ENCODE measurements at regions not wholly inside any gene's neighbourhood (a gene's known extent, or its start where the extent isn't known, plus 50 kb on each side); places are given as distances from the start of the nearest gene placed in this dataset.

DNA sequence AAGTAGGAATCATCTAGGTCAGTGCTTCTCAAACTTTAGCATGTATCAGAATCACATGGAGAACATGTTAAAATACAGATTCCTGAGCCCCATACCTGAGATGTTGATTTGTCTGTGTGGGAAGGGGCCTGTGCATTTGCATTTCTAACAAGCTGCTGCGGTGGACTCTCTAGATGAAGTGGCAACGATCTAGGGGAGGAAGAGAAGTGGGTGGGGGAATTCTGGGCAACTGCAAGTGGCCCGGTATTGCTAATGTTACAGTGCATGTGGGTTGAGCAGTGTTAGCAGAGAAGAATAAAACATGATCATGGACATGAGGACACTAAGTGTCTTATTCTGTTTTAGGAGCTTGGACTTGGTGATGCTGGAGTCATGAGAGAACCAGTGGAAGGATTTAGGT, 329.0 kb downstream of the OLFM4 start:
- no peak overlapping the region for H2AFZ ChIP-seq (ENCODE audit: low read length)
- no peaks in the 10 kb centered on the region for H3K79me2 ChIP-seq (ENCODE audit: insufficient read depth, low read length)
- H3K23me2 ChIP-seq (ENCODE audit: insufficient read length, low read depth, low read length, poor library complexity, severe bottlenecking) = no peaks in the 10 kb centered on the region
- H3T11ph ChIP-seq (ENCODE audit: low read length) = no peak overlapping the region
- H3K14ac ChIP-seq (ENCODE audit: insufficient read depth, low read length) = no peak overlapping the region
- H2BK12ac ChIP-seq (ENCODE audit: insufficient read length, low read depth, low read length) = no peak overlapping the region
- no peak overlapping the region for H3K18ac ChIP-seq (ENCODE audit: insufficient read length, low read depth, low read length)
- H3K4me2 ChIP-seq (ENCODE audit: insufficient read depth, insufficient read length, low read length) = no peak overlapping the region
- no peak overlapping the region for H3K9ac ChIP-seq (ENCODE audit: extremely low read depth, insufficient read length, low read length)
- WGBS (ENCODE audit: extremely low coverage, insufficient read length, low lambda C conversion rate) = no CpG with 5 or more reads among the region's 3 CpGs
- H3K9me3 ChIP-seq (ENCODE audit: control insufficient read depth, low read depth, low read length) = no peaks in the 10 kb centered on the region
- Mint-ChIP-seq H3K27ac (no peak overlapping the region), H3K27me3 (ENCODE audit: low read depth) (peaks cover 36% of the 10 kb centered on the region), H3K9me3 (no peaks in the 10 kb centered on the region), H3K36me3 (ENCODE audit: insufficient read depth in 1 of 3, low read depth in 3 of 3) (no peaks in the 10 kb centered on the region), H3K4me1 (peaks cover 18 to 22% of the 10 kb centered on the region in 2 experiments), H3K4me3 (no peak overlapping the region)
- no peak overlapping the region for H4K8ac ChIP-seq (replicated peaks; ENCODE audit: insufficient read length, low read depth, low read length)
- no peak overlapping the region for H4K91ac ChIP-seq (ENCODE audit: insufficient read length, low read depth, low read length)
- no peak overlapping the region for H2BK20ac ChIP-seq (ENCODE audit: low read depth, low read length, poor library complexity, severe bottlenecking)
- H3K27me3 ChIP-seq (ENCODE audit: insufficient read depth, low read length) = no peaks in the 10 kb centered on the region
- H2BK5ac ChIP-seq (ENCODE audit: insufficient read length, low read length) = no peak overlapping the region
- no peak overlapping the region for H2AK5ac ChIP-seq (ENCODE audit: insufficient read length, low read length)
- H3K56ac ChIP-seq (ENCODE audit: insufficient read length, low read depth, low read length) = no peak overlapping the region
- H2BK15ac ChIP-seq (ENCODE audit: low read depth, low read length) = no peak overlapping the region
- H3K23ac ChIP-seq (ENCODE audit: insufficient read length, low read depth, low read length) = no peak overlapping the region
- no peak overlapping the region for H3K4ac ChIP-seq (ENCODE audit: low read depth, low read length)
- DNase-seq = no peak
- no peak overlapping the region for H3K27ac ChIP-seq (ENCODE audit: insufficient read length, low read depth, low read length)
- no peaks in the 10 kb centered on the region for H3K4me1 ChIP-seq (ENCODE audit: insufficient read depth, low read length)
- TF ChIP-seq, protein P1, sequence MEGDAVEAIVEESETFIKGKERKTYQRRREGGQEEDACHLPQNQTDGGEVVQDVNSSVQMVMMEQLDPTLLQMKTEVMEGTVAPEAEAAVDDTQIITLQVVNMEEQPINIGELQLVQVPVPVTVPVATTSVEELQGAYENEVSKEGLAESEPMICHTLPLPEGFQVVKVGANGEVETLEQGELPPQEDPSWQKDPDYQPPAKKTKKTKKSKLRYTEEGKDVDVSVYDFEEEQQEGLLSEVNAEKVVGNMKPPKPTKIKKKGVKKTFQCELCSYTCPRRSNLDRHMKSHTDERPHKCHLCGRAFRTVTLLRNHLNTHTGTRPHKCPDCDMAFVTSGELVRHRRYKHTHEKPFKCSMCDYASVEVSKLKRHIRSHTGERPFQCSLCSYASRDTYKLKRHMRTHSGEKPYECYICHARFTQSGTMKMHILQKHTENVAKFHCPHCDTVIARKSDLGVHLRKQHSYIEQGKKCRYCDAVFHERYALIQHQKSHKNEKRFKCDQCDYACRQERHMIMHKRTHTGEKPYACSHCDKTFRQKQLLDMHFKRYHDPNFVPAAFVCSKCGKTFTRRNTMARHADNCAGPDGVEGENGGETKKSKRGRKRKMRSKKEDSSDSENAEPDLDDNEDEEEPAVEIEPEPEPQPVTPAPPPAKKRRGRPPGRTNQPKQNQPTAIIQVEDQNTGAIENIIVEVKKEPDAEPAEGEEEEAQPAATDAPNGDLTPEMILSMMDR (conservative IDR thresholded peaks at IDR 0.05) = no peak
- H4K20me1 ChIP-seq (ENCODE audit: control insufficient read depth, insufficient read depth, insufficient read length) = no peaks in the 10 kb centered on the region
- no peaks in the 10 kb centered on the region for H3K79me1 ChIP-seq (ENCODE audit: insufficient read depth, low read depth, low read length, poor library complexity, severe bottlenecking)
- H2BK120ac ChIP-seq (ENCODE audit: low read depth, low read length, poor library complexity, severe bottlenecking) = no peak overlapping the region
- no peak overlapping the region for H4K5ac ChIP-seq (ENCODE audit: insufficient read length, low read depth, low read length)

Data from H9 (cell line).